Endodermal cell (in vitro differentiated cells): ENCODE measurements at regions not wholly inside any gene's neighbourhood (a gene's known extent, or its start where the extent isn't known, plus 50 kb on each side); places are given as distances from the start of the nearest gene placed in this dataset.

Experiments used
- DNase-seq: peaks from one replicate; pipeline ENCODE4 v3.0.0-alpha.2; 2017
- H3K27ac ChIP-seq: 2 replicates; pipeline ENCODE4 v1.5.1; 2013; ENCODE audit warnings: mild to moderate bottlenecking, low read depth, low read length, moderate library complexity
- H3K27me3 ChIP-seq: 2 replicates; pipeline ENCODE4 v1.6.1; 2013; ENCODE audit warnings: mild to moderate bottlenecking, low read length, moderate library complexity; ENCODE audit not compliant: insufficient read depth, control insufficient read depth, poor library complexity, severe bottlenecking
- H3K36me3 ChIP-seq: 2 replicates; pipeline ENCODE4 v1.7.0; 2013; ENCODE audit warnings: mild to moderate bottlenecking, low read length, moderate library complexity; ENCODE audit not compliant: control insufficient read depth, insufficient read depth
- H3K4me1 ChIP-seq: one replicate; pipeline ENCODE4 v1.7.0; 2013; ENCODE audit warnings: low read length; ENCODE audit not compliant: control insufficient read depth, insufficient read depth
- H3K4me3 ChIP-seq: 2 replicates; pipeline ENCODE4 v1.5.1; 2013; ENCODE audit warnings: mild to moderate bottlenecking, low read length, moderate library complexity
- H3K9ac ChIP-seq: 2 replicates; pipeline ENCODE4 v1.6.1; 2013; ENCODE audit warnings: mild to moderate bottlenecking, low read length, moderate library complexity; ENCODE audit not compliant: poor library complexity, severe bottlenecking; ENCODE audit errors: extremely low read depth
- H3K9me3 ChIP-seq: 2 replicates; pipeline ENCODE4 v1.6.1; 2013; ENCODE audit warnings: mild to moderate bottlenecking, low read length, moderate library complexity; ENCODE audit not compliant: control insufficient read depth
- H3K27ac Mint-ChIP-seq: 2 replicates; pipeline ENCODE4 v1.8.0; 2020; ENCODE audit warnings: mixed read lengths
- H3K27me3 Mint-ChIP-seq: 2 replicates; pipeline ENCODE4 v1.8.0; 2021; ENCODE audit warnings: mild to moderate bottlenecking, mixed read lengths; ENCODE audit not compliant: insufficient read depth
- H3K36me3 Mint-ChIP-seq: 2 replicates; pipeline ENCODE4 v1.8.0; 2020; ENCODE audit warnings: low read depth, mixed read lengths
- H3K4me1 Mint-ChIP-seq: 2 replicates; pipeline ENCODE4 v1.8.0; 2020; ENCODE audit warnings: mixed read lengths
- H3K4me3 Mint-ChIP-seq: 2 replicates; pipeline ENCODE4 v1.8.0; 2020; ENCODE audit warnings: mild to moderate bottlenecking, moderate library complexity, mixed read lengths
- H3K9me3 Mint-ChIP-seq: 2 replicates; pipeline ENCODE4 v1.8.0; 2020; ENCODE audit warnings: mild to moderate bottlenecking, mixed read lengths
- WGBS, 2 experiments: methylation state at CpG; one replicate each; pipeline versions ENCODE4 v1.1.5 to v1.1.7; 2013; ENCODE audit warnings: missing lambda C conversion rate in 2 of 2, mixed read lengths in 1 of 2; ENCODE audit not compliant: insufficient coverage in 1 of 2, insufficient read length in 1 of 2; 5-methylcytosine and 5-hydroxymethylcytosine counted together
- TF ChIP-seq, protein P1 (sequence below): fragments of 200-600 bp; sonication (generic); conservative IDR thresholded peaks from 2 replicates; pipeline ENCODE4 v1.5.0; 2021; ENCODE audit warnings: antibody characterized with exemption, mild to moderate bottlenecking

DNA sequence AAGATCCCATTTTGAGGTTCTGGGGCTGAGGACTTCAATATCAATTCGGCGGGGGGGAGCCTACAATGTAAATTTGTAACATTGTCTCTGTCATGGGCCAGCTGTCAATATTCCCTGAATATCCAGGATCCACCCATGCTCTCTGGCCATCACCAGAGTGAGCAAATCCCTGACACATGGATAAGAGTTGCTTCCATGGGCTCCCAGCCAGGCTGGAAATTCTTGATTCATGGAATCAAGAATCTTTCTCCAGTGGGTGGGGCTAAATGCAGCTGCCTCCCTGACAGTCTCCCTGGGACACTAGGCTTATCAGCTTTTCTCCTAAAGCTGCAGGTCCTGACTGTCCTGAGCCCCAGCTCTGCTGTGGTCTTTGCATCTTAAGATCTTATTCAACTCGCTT, 86.9 kb upstream of the IGLL5 start:
- Histone ChIP-seq H3K9ac (no peak overlapping the region), H3K4me3 (no peak overlapping the region), H3K27me3 (peaks cover 49% of the 10 kb centered on the region), H3K36me3 (no peaks in the 10 kb centered on the region), H3K27ac (no peak overlapping the region), H3K9me3 (no peaks in the 10 kb centered on the region), H3K4me1 (no peaks in the 10 kb centered on the region)
- H3K27ac Mint-ChIP-seq: no peak overlapping the region
- no peak overlapping the region for H3K4me3 Mint-ChIP-seq
- TF ChIP-seq, protein P1, sequence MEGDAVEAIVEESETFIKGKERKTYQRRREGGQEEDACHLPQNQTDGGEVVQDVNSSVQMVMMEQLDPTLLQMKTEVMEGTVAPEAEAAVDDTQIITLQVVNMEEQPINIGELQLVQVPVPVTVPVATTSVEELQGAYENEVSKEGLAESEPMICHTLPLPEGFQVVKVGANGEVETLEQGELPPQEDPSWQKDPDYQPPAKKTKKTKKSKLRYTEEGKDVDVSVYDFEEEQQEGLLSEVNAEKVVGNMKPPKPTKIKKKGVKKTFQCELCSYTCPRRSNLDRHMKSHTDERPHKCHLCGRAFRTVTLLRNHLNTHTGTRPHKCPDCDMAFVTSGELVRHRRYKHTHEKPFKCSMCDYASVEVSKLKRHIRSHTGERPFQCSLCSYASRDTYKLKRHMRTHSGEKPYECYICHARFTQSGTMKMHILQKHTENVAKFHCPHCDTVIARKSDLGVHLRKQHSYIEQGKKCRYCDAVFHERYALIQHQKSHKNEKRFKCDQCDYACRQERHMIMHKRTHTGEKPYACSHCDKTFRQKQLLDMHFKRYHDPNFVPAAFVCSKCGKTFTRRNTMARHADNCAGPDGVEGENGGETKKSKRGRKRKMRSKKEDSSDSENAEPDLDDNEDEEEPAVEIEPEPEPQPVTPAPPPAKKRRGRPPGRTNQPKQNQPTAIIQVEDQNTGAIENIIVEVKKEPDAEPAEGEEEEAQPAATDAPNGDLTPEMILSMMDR: no peak
- DNase-seq: no peak
- H3K36me3 Mint-ChIP-seq: no peaks in the 10 kb centered on the region
- WGBS, 2 experiments: 81 to 88% methylated on average over 3 of the region's 3 CpGs
- H3K4me1 Mint-ChIP-seq: no peaks in the 10 kb centered on the region
- H3K9me3 Mint-ChIP-seq: no peaks in the 10 kb centered on the region
- H3K27me3 Mint-ChIP-seq: peaks cover 74% of the 10 kb centered on the region

DNA sequence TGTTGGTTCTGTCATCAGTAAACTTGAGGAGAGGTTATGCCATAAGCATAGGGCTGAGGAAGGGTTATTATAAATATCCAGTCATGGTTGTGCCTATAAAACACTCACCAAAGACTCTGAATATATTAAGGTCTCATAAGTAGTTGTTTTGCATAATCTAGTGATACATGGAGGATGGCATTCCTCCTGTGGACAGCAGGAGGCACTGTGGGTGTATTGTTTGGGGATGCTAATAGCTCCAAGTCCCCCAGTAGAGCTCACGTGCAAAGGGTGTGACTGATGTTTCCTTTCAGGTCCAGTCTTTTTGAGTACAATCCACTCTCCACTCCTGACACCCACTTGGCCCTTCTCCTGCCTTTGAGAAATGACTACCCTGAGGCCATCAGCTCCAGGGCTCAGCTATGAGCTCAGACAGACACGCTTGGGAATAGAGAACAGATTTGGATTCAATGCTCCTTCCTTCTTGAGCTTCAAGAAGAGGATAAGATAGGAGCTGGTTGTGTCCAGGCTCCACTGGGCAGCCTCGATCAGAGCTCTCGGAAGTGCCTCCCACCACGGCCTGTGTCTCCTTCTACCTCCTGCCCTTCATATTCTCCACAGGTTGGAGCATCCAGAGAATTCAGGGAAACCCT, 85.2 kb upstream of the IGLL5 start:
- H3K27me3 ChIP-seq: peaks cover 54% of the 10 kb centered on the region

DNA sequence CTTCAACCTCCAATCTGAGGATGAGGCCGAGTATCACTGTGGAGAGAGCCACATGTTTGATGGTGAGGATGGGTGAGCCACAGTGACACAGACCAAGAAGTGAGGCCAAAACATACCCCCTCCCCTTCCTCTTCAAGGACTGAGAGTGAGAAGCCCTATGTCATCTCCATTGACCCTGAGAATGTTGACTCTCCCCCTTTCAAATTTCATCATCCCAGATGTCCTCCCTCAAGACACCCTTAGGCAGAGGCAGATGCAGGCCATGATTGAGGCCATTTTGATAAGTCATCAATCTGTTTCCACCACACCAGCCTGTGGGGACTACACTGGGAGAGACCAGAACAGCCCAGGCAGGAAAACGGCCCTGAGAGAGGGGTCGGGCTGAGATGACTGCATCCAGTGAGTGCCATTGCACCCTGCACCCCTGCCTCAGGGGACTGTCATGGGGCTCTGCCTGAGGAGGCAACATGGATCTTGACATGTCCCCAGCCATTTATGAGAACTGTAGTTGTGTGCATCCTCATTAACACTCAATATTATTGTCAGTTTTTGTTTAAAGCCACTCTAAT, 84.2 kb upstream of the IGLL5 start:
- Mint-ChIP-seq H3K27ac (no peak overlapping the region), H3K4me3 (no peak overlapping the region), H3K36me3 (no peaks in the 10 kb centered on the region), H3K9me3 (no peaks in the 10 kb centered on the region), H3K4me1 (no peaks in the 10 kb centered on the region), H3K27me3 (peaks cover 70% of the 10 kb centered on the region)
- Histone ChIP-seq H3K27ac (no peak overlapping the region), H3K9ac (no peak overlapping the region), H3K36me3 (no peaks in the 10 kb centered on the region), H3K9me3 (no peaks in the 10 kb centered on the region), H3K4me1 (no peaks in the 10 kb centered on the region), H3K27me3 (peaks cover 54% of the 10 kb centered on the region), H3K4me3 (no peak overlapping the region)
- DNase-seq: no peak
- TF ChIP-seq, protein P1: peak; percentile 3
- 86 to 89% methylated on average over 1 to 3 of the region's 3 CpGs for WGBS, 2 experiments

More for the DNA sequence above, 85.2 kb upstream of the IGLL5 start:
- no peaks in the 10 kb centered on the region for H3K36me3 Mint-ChIP-seq
- no peak overlapping the region for H3K27ac Mint-ChIP-seq
- H3K9ac ChIP-seq: no peak overlapping the region
- TF ChIP-seq, protein P1: peak; percentile 69
- no peaks in the 10 kb centered on the region for H3K4me1 ChIP-seq
- no peaks in the 10 kb centered on the region for H3K9me3 Mint-ChIP-seq
- no peak overlapping the region for H3K4me3 ChIP-seq
- H3K36me3 ChIP-seq: no peaks in the 10 kb centered on the region
- 86 to 94% methylated on average over 4 to 5 of the region's 5 CpGs for WGBS, 2 experiments
- peaks cover 73% of the 10 kb centered on the region for H3K27me3 Mint-ChIP-seq
- H3K27ac ChIP-seq: no peak overlapping the region
- H3K4me3 Mint-ChIP-seq: no peak overlapping the region
- no peaks in the 10 kb centered on the region for H3K4me1 Mint-ChIP-seq
- H3K9me3 ChIP-seq: no peaks in the 10 kb centered on the region
- DNase-seq: no peak
